ENCODE measurements at regions not wholly inside any gene's neighbourhood (a gene's known extent, or its start where the extent isn't known, plus 50 kb on each side); places are given as distances from the start of the nearest gene placed in this dataset.

DNA sequence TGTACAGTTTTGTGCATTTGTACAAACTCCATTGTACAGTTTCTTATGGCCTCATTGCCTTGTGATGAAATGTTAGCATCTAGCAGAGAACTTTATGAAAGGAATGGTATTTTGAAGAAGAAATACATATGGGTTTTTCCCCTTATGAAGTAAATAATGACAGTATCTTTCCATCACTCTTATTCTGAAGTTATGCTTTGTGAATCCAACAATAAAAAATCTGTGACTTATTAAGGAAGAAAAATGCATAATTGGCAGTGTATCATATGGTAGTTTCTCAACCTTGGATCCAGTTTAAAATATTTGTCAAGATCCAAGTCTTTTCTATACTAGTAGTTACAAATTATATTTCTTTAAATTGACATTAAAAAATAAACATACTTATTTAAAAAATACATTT, 859.1 kb upstream of the FLRT2 start:
- TF ChIP-seq, protein P1, sequence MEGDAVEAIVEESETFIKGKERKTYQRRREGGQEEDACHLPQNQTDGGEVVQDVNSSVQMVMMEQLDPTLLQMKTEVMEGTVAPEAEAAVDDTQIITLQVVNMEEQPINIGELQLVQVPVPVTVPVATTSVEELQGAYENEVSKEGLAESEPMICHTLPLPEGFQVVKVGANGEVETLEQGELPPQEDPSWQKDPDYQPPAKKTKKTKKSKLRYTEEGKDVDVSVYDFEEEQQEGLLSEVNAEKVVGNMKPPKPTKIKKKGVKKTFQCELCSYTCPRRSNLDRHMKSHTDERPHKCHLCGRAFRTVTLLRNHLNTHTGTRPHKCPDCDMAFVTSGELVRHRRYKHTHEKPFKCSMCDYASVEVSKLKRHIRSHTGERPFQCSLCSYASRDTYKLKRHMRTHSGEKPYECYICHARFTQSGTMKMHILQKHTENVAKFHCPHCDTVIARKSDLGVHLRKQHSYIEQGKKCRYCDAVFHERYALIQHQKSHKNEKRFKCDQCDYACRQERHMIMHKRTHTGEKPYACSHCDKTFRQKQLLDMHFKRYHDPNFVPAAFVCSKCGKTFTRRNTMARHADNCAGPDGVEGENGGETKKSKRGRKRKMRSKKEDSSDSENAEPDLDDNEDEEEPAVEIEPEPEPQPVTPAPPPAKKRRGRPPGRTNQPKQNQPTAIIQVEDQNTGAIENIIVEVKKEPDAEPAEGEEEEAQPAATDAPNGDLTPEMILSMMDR (conservative IDR thresholded peaks at IDR 0.05 in 1 of 2, IDR thresholded peaks at IDR 0.05 in 1 of 2; ENCODE audit: extremely low read depth in 1 of 2, insufficient read depth in 1 of 2, low read depth in 1 of 2, low read length in 2 of 2): no peak
- TF ChIP-seq EZH2 (IDR thresholded peaks at IDR 0.05; ENCODE audit: borderline replicate concordance, low read length): no peak

All from mammary epithelial cell (primary cell).